ENCODE measurements at regions not wholly inside any gene's neighbourhood (a gene's known extent, or its start where the extent isn't known, plus 50 kb on each side); places are given as distances from the start of the nearest gene placed in this dataset.

GRCh38 chr17:33664116-33664840, 371.2 kb upstream of the ASIC2 start:
- intact Hi-C loops (cut with micrococcal nuclease; ENCODE audit: unreplicated experiment) = no loop called here
- Histone ChIP-seq H3K4me1 (ENCODE audit: insufficient read depth, low read length, poor library complexity, severe bottlenecking) (no peaks in the 10 kb centered on the region), H3K36me3 (ENCODE audit: insufficient read depth, low read length, poor library complexity, severe bottlenecking) (no peaks in the 10 kb centered on the region), H3K4me3 (ENCODE audit: low read depth, low read length, poor library complexity, severe bottlenecking) (no peak overlapping the region), H3K27me3 (replicated peaks; ENCODE audit: insufficient read depth, low read depth, low read length, poor library complexity) (no peaks in the 10 kb centered on the region), H3K9me3 (ENCODE audit: low read depth, low read length, poor library complexity, severe bottlenecking) (no peaks in the 10 kb centered on the region), H3K27ac (ENCODE audit: low read depth, low read length, poor library complexity, severe bottlenecking) (no peak overlapping the region)
- BruUV-seq (replicated peaks) = no TSS peak
- TF ChIP-seq EZH2 (IDR thresholded peaks at IDR 0.05; ENCODE audit: borderline replicate concordance, low read depth, low read length, poor library complexity, severe bottlenecking) = no peak
- no peak for TF ChIP-seq CTCF (conservative IDR thresholded peaks at IDR 0.05; ENCODE audit: low read depth, low read length)
- ChIA-PET POLR2A (ENCODE audit: low non-redundant PET) (no interaction called here), CTCF (no interaction called here)
- no peak for DNase-seq (ENCODE audit: low spot score)

GRCh38 chr17:33667052-33667509, 374.0 kb upstream of the ASIC2 start:
- TF ChIP-seq EZH2 (IDR thresholded peaks at IDR 0.05; ENCODE audit: borderline replicate concordance, low read depth, low read length, poor library complexity, severe bottlenecking) (no peak), CTCF (conservative IDR thresholded peaks at IDR 0.05; ENCODE audit: low read depth, low read length) (no peak)
- H3K36me3 ChIP-seq (ENCODE audit: insufficient read depth, low read length, poor library complexity, severe bottlenecking) = no peaks in the 10 kb centered on the region
- H3K4me3 ChIP-seq (ENCODE audit: low read depth, low read length, poor library complexity, severe bottlenecking) = no peak overlapping the region
- H3K4me1 ChIP-seq (ENCODE audit: insufficient read depth, low read length, poor library complexity, severe bottlenecking) = no peaks in the 10 kb centered on the region
- DNase-seq (ENCODE audit: low spot score) = no peak
- ChIA-PET POLR2A (ENCODE audit: low non-redundant PET) (no interaction called here), CTCF (no interaction called here)
- H3K9me3 ChIP-seq (ENCODE audit: low read depth, low read length, poor library complexity, severe bottlenecking) = no peaks in the 10 kb centered on the region
- no TSS peak for BruUV-seq (replicated peaks)
- no peak overlapping the region for H3K27ac ChIP-seq (ENCODE audit: low read depth, low read length, poor library complexity, severe bottlenecking)
- H3K27me3 ChIP-seq (replicated peaks; ENCODE audit: insufficient read depth, low read depth, low read length, poor library complexity) = no peaks in the 10 kb centered on the region
- intact Hi-C loops (cut with micrococcal nuclease; ENCODE audit: unreplicated experiment) = no loop called here

- Histone ChIP-seq H3K36me3 (ENCODE audit: insufficient read depth, low read length, poor library complexity, severe bottlenecking) (no peaks in the 10 kb centered on the region), H3K27ac (ENCODE audit: low read depth, low read length, poor library complexity, severe bottlenecking) (no peak overlapping the region), H3K9me3 (ENCODE audit: low read depth, low read length, poor library complexity, severe bottlenecking) (no peaks in the 10 kb centered on the region), H3K4me3 (ENCODE audit: low read depth, low read length, poor library complexity, severe bottlenecking) (no peak overlapping the region), H3K4me1 (ENCODE audit: insufficient read depth, low read length, poor library complexity, severe bottlenecking) (no peaks in the 10 kb centered on the region), H3K27me3 (replicated peaks; ENCODE audit: insufficient read depth, low read depth, low read length, poor library complexity) (no peaks in the 10 kb centered on the region)
- no TSS peak for BruUV-seq (replicated peaks)
- ChIA-PET CTCF (interaction anchor here (0.7 kb wide), 1 partner anchor 200 kb away, joined by 9 read pairs; no protein-coding TSS in a partner anchor), POLR2A (ENCODE audit: low non-redundant PET) (no interaction called here)
- intact Hi-C loops (cut with micrococcal nuclease; ENCODE audit: unreplicated experiment) = no loop called here
- TF ChIP-seq EZH2 (IDR thresholded peaks at IDR 0.05; ENCODE audit: borderline replicate concordance, low read depth, low read length, poor library complexity, severe bottlenecking) = no peak
- no peak for TF ChIP-seq CTCF (conservative IDR thresholded peaks at IDR 0.05; ENCODE audit: low read depth, low read length)
- DNase-seq (ENCODE audit: low spot score) = no peak
Measured at GRCh38 chr17:33667671-33668070, 374.6 kb upstream of the ASIC2 start.
